Fibroblast of gingiva (primary cell): ENCODE measurements at regions not wholly inside any gene's neighbourhood (a gene's known extent, or its start where the extent isn't known, plus 50 kb on each side); places are given as distances from the start of the nearest gene placed in this dataset.

ENCODE experiments used
- DNase-seq: peaks from one replicate; pipeline ENCODE4 v3.0.0-alpha.2; 2011; ENCODE audit warnings: low read depth

- DNase-seq, result no peak
Observed at GRCh38 chr7:35448486-35448885, 194.6 kb upstream of the TBX20 start.

GRCh38 chr7:35446091-35446490, 192.2 kb upstream of the TBX20 start:
- no peak for DNase-seq

- DNase-seq, result no peak
Observed at GRCh38 chr7:35437619-35438275, 183.8 kb upstream of the TBX20 start.

- no peak for DNase-seq
Observed at GRCh38 chr7:35436452-35436851, 182.6 kb upstream of the TBX20 start.

- DNase-seq, result no peak
Observed at GRCh38 chr7:35430547-35431153, 176.8 kb upstream of the TBX20 start.

- peak; percentile 10 for DNase-seq
Observed at GRCh38 chr7:35424869-35425495, 171.1 kb upstream of the TBX20 start.

- no peak for DNase-seq
Observed at GRCh38 chr7:35424440-35424839, 170.5 kb upstream of the TBX20 start.

- DNase-seq, result no peak
Observed at GRCh38 chr7:35422715-35423114, 168.8 kb upstream of the TBX20 start.

- DNase-seq, result no peak
Observed at GRCh38 chr7:35420656-35421055, 166.8 kb upstream of the TBX20 start.

- DNase-seq, result no peak
Observed at GRCh38 chr7:35419391-35419755, 165.5 kb upstream of the TBX20 start.

GRCh38 chr7:35418716-35419390, 165.0 kb upstream of the TBX20 start:
- no peak for DNase-seq

- no peak for DNase-seq
Observed at GRCh38 chr7:35416568-35416967, 162.7 kb upstream of the TBX20 start.

GRCh38 chr7:35415411-35415822, 161.5 kb upstream of the TBX20 start:
- no peak for DNase-seq

- DNase-seq, result no peak
Observed at GRCh38 chr7:35411331-35411730, 157.4 kb upstream of the TBX20 start.

- no peak for DNase-seq
Observed at GRCh38 chr7:35405461-35405860, 151.6 kb upstream of the TBX20 start.

- no peak for DNase-seq
Observed at GRCh38 chr7:35401217-35401879, 147.4 kb upstream of the TBX20 start.

GRCh38 chr7:35399840-35400239, 145.9 kb upstream of the TBX20 start:
- DNase-seq, result no peak

- DNase-seq, result no peak
Observed at GRCh38 chr7:35399216-35399615, 145.3 kb upstream of the TBX20 start.

- no peak for DNase-seq
Observed at GRCh38 chr7:35398518-35398917, 144.6 kb upstream of the TBX20 start.

GRCh38 chr7:35390146-35390545, 136.2 kb upstream of the TBX20 start:
- DNase-seq, result no peak

- no peak for DNase-seq
Observed at GRCh38 chr7:35389636-35390035, 135.7 kb upstream of the TBX20 start.
